ENCODE measurements at regions not wholly inside any gene's neighbourhood (a gene's known extent, or its start where the extent isn't known, plus 50 kb on each side); places are given as distances from the start of the nearest gene placed in this dataset.

DNA sequence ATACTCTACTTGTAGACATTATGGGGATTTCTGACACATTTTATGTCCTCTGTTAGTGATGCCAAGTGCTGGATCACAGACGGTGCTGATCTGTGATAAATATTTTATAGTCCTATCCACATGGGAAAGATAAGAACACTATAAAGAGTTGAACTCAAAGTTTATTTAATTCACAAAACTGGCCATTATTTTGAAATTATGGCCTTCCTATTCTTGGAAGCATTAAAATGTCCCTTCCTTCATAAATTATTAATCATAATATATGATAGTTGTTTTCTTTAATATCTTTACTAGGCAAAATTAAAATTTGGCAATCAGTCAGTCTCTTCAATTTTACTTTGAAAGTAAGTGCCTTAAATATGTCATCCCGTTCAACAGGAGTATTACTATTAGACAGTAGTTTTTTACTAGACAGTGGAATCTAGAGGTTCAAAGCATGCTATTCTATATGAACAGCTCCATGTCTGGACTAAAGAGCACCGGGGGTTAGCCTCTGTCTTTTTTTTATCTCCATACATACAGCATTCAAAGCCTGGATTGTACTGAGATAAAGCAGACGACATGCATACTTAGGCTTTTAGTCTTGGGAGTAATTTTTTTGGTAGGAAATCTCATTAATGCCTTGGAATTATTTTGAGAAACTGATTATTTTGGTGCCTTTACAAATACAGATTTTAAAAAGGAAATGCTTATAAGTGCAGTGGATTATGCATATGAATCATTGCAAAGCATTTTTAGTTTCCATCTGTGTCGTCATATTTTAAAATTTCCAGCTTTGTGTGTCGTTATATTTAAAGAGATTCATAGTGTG lies 306.1 kb upstream of the RGS6 start:
- TF ChIP-seq, protein P1, sequence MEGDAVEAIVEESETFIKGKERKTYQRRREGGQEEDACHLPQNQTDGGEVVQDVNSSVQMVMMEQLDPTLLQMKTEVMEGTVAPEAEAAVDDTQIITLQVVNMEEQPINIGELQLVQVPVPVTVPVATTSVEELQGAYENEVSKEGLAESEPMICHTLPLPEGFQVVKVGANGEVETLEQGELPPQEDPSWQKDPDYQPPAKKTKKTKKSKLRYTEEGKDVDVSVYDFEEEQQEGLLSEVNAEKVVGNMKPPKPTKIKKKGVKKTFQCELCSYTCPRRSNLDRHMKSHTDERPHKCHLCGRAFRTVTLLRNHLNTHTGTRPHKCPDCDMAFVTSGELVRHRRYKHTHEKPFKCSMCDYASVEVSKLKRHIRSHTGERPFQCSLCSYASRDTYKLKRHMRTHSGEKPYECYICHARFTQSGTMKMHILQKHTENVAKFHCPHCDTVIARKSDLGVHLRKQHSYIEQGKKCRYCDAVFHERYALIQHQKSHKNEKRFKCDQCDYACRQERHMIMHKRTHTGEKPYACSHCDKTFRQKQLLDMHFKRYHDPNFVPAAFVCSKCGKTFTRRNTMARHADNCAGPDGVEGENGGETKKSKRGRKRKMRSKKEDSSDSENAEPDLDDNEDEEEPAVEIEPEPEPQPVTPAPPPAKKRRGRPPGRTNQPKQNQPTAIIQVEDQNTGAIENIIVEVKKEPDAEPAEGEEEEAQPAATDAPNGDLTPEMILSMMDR (IDR thresholded peaks at IDR 0.05; ENCODE audit: insufficient read depth, low read length, poor library complexity, severe bottlenecking): no peak
- no peak for TF ChIP-seq EZH2phosphoT487 (conservative IDR thresholded peaks at IDR 0.05; ENCODE audit: low read length)

Data from SU-DHL-6 (cell line).